ENCODE measurements at regions not wholly inside any gene's neighbourhood (a gene's known extent, or its start where the extent isn't known, plus 50 kb on each side); places are given as distances from the start of the nearest gene placed in this dataset.

Small RNA genes in the stretch of these regions (small RNA-seq; reads per million reads assigned to genes)
- gene RN7SL802P (0 reads per million in 3 experiments), gene RNA5SP188 (0.06 to 0.95 (median 0.57) reads per million in 3 experiments)
